ENCODE measurements at regions not wholly inside any gene's neighbourhood (a gene's known extent, or its start where the extent isn't known, plus 50 kb on each side); places are given as distances from the start of the nearest gene placed in this dataset.

DNA sequence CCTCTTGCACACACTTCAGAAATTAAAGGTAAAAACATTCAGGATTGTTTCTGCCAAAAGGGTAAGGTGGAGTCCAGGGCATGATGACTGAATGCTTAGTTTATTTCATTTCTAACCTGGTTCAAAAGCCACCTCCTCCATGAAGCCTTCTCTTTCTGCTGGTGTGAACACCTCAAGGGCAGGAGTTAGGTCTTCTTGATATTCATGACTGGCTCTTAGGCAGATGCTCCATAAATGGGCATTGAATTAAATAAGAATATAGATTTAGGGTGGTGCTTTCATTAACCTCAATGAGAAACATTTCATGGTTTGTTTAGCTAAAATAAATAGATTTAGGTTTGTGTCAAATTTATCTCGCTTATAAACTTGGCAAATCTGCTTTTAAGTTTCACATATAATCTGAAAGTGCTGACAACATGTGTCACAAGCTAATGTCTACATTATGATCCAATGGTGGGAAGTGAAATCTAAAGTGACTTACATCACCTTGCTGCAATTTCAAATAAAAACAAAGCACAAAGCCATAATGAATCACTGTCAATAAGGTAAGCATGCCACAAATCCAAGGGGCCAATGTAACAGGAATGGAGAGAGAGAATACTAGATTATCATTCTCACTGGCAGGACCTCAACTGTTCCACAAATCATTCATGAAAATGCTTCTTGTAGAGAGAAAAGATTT, 72.7 kb upstream of the GRIP1 start:
- TF ChIP-seq, protein P1, sequence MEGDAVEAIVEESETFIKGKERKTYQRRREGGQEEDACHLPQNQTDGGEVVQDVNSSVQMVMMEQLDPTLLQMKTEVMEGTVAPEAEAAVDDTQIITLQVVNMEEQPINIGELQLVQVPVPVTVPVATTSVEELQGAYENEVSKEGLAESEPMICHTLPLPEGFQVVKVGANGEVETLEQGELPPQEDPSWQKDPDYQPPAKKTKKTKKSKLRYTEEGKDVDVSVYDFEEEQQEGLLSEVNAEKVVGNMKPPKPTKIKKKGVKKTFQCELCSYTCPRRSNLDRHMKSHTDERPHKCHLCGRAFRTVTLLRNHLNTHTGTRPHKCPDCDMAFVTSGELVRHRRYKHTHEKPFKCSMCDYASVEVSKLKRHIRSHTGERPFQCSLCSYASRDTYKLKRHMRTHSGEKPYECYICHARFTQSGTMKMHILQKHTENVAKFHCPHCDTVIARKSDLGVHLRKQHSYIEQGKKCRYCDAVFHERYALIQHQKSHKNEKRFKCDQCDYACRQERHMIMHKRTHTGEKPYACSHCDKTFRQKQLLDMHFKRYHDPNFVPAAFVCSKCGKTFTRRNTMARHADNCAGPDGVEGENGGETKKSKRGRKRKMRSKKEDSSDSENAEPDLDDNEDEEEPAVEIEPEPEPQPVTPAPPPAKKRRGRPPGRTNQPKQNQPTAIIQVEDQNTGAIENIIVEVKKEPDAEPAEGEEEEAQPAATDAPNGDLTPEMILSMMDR (conservative IDR thresholded peaks at IDR 0.05; ENCODE audit: low read length), result no peak
- TF ChIP-seq EZH2phosphoT487 (IDR thresholded peaks at IDR 0.05; ENCODE audit: borderline replicate concordance, low read depth, low read length), result no peak
